HG03565 (cell line): ENCODE measurements at regions not wholly inside any gene's neighbourhood (a gene's known extent, or its start where the extent isn't known, plus 50 kb on each side); places are given as distances from the start of the nearest gene placed in this dataset.
"Not testable (repeated sequence)": the region's sequence is repeated elsewhere in the genome, so short reads cannot be mapped to it uniquely, and the experiment has no call there.

Experiments used
- ATAC-seq: cut with Tn5 transposase; IDR thresholded peaks from one replicate; pipeline ENCODE4 v1.9.1; 2021; ENCODE audit warnings: mild to moderate bottlenecking, moderate library complexity; ENCODE audit not compliant: unreplicated experiment

DNA sequence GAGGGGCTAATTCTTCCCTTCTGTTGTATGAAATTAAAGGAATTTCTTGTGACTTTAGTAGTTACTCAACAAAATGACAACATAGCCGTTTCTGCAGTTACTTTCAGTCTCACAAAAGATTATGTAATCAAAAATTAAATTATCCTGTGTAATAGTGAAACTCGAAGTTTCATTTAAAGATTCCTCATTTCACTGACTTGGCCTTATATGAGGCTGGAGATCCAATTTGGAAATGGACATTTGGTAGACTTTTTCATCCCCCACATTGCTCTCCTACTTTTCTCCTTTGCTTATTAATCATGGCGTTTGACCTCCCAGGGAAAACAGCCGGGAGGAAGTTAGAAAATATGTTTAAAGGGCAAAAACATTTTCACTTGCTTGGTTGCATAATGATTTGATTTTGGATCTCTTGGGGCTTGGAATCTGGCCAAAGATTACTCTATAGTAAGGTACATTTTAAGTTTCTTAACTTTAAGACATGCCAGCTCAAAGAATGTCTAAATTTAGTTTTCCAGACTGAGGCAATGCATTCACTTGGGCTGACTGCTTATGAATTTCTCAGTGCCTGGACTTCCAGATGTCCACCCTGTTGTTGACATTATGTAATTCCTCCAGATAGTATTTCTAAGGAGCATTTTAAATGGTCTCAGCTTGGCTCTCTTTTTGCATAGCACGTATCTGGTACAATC lies 1364.9 kb upstream of the MIR17HG start:
- ATAC-seq, result no peak

DNA sequence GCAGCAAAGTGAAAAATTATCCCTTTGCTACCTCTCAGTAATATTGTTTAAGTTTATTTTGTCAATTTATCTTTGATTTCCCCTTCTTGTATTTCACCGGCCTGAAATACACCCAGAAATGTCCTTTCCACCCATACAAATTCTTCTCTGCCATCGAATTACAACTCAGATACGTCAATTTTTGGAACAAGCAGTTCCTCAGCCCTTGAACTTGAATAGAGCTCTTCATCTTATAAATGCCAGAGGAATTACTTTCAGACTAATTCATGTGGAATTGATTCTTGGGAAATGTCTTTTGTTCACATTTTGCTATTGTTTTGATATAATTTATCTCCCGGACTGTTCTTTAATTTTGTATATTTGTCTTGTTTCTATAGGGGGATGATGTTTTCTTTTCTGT lies 1359.3 kb upstream of the MIR17HG start:
- ATAC-seq, result no peak

DNA sequence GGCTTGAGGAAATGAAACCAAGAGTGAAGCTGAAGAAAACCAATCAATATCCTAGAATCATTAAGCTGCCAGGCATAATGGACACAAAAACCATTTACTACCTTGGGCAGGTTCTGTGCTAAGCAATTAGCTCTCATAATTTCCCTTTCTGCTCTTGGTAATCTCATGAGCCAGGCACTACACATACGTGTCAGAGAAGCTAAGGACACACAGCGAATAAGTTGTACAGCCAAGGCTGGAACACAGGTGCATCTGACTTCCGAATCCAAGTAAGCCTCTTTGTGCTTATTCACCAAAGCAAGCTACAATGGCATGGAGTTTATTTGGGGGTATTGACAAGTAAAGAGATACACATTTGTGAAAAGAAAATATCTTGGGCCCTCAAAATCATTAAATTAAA lies 1343.9 kb upstream of the MIR17HG start:
- ATAC-seq, result no peak

DNA sequence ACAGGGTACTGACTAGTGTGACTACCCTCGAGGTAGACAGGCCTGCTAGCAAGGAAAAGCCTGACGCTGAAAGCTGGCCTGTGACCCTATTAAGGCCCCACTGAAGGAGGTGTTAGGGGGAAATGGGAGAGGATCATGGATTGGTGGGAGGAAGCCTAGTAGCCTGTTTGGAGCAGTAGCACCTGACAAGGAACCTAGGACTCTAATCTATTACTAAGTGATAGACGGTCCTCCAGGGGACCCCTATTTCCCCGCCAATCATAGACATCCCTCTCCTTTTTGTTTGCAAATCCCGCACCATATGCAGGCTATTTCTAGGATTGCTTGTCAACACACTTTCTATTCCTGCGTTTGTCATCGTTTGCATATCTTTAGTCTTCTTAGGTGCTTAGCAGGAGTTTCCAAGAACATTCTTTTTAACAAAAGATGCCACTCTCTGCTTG lies 1338.8 kb upstream of the MIR17HG start:
- ATAC-seq, result no peak

- ATAC-seq, result no peak
Observed at GRCh38 chr13:90014038-90014437, 1333.4 kb upstream of the MIR17HG start.

DNA sequence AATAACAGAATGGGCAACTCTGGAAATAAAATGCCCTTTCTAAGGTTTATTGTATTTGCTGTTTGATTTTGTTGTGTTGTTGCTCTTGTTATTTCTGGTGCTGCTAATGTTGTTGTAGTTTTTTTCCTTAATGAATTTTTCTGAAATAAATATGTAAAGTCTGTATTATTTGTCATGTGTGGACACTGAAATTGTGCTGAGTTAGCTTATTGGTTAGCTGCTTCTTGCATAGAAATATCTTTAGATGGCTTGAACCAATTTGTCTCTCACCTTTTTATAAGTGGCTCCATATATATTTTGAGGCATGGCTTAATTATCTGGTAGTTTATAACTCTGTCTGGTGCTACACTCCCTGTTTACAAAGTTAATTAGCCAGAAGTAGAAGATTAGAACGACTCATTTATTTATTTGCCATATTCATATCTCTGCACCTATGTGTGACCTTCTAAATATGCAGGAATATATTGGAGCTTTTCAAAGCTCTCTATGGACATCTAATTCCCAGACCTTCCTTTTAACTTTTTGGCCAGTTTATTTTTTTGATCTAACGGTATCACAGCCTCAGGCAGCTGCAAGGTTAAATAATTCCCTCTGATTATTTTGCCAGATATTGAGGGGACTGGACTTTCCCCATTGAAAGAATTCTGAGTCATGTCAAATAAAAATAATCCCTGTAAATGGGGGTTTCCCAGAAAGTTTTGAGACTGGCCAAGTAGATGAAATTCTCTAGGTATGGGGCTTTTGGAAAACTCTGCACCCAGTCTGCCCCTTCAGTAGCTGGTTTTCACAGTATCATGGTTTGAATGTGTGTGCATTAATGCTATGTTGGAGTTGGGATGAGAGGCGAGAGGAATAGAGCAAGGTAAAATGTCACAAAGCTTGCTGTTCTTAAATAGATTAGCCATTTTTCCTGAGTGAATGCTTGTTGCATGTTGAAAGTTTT lies 1331.7 kb upstream of the MIR17HG start:
- no peak for ATAC-seq

GRCh38 chr13:90016688-90017087 lies 1330.8 kb upstream of the MIR17HG start:
- no peak for ATAC-seq

GRCh38 chr13:90020536-90021070 lies 1326.9 kb upstream of the MIR17HG start:
- ATAC-seq, result no peak

- no peak for ATAC-seq
Observed at GRCh38 chr13:90027409-90027808, 1320.1 kb upstream of the MIR17HG start.

DNA sequence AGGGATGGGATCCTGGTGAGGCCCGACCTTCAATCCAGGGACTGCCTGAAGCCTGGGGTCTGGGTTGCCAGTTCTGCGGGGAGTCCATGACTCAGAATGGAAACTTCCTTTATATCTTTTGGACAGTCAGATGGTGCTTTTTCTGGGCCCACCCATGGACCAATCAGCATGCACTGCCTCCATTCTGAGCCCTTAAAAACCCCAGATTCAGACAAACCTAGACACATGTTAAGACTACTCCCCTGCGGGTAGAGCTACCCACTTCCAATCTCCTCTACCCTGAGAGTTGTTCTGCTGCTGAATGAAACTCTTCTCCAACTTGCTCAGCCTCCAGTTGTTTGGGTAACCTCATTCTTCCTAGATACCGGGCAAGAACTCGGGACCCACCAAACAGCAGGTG lies 1315.2 kb upstream of the MIR17HG start:
- ATAC-seq, result no peak

DNA sequence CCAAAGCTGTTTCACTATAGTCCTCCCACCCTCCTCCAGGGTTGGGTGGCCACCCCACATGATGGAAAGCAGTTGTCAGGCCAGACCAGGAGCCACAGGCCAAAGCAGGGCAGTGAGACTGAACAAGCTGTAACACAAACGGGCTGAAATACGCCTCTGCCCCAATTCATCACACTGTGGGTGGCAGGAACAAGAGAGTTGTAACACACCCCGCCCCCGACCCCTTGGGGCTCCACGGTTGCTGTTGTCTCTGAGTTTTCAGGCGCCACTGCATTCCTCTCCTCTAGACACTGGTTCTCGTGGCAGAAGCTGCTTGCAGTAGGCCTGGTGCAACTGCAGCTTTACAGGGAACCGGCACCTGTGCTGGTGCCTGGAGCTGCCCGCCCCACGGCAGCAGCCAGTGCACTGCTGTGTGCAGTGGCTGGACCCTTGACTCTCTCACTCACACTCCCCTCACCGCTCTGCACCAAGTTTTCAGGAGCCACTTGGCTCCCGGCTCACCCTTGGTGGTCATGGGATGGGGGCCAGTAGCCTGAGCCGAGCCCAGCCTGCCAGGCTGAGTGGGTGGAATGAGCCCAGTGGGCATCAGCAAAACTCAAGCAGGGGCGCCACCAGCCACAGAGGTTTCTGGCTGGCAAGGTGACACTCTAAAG lies 1314.5 kb upstream of the MIR17HG start:
- ATAC-seq, result no peak

DNA sequence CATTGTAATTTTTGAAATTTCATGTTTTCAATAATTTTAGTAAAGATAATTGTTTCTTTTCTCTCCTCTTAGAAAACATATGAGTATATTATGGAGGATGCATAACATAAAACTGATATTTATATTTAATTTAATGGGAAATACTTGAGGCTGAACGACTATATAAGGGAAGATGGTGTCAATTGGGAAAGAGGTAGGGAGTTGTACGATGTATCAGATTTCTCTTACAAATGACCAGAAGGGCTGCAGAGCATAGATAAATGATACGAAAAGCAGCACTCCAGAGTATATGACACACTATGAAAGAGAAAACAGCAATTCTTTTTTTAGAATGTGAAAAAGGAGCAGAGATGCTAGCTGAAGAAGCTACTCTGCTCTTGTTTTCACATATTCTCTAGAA lies 1308.0 kb upstream of the MIR17HG start:
- ATAC-seq, result no peak

DNA sequence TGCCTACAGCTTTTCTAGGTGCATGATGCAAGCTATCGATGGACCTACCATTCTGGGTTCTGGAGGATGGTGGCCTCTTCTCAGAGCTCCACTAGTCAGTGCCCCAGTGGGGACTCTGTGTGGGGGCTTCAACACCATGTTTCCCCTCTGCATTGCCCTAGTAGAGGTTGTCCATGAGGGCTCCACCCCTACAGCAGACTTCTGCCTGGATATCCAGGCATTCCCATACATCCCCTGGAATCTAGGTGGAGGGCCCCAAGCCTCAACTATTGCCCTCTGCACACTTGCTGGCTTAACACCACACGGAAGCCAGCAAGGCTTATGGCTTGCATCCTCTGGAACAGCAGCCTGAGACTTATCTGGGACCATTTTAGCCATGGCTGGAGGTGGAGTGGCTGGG lies 1299.9 kb upstream of the MIR17HG start:
- ATAC-seq, result no peak

DNA sequence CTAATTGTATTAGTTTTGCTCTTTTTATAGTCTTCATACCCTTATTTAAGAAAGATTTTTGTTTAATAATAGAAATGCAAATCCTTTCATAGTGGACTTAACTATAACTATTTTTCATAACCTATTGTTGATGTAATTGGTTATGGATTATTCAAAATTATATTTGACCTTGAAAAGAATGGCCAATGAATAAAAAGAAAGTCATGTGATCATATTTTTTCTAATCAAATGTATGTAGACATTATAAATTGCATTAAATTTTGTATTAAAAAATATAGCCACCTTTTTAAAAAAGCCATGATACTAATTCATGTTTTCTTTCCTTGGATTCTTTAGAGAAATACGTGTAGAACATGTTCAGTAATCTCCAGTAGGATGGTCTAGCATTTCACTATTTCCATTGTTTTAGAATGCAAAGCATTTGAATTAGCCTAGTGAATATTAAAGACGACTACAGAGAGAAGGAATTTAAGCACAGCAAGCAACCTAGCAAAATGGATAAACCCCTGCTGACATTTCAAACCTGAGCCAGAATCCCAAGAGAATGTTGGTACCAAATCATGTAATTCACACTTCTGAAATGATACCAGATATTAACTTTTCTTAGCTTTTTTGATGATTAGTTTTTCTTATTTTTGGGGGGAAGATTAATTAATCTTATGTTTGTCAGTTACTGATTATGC lies 1297.4 kb upstream of the MIR17HG start:
- no peak for ATAC-seq

DNA sequence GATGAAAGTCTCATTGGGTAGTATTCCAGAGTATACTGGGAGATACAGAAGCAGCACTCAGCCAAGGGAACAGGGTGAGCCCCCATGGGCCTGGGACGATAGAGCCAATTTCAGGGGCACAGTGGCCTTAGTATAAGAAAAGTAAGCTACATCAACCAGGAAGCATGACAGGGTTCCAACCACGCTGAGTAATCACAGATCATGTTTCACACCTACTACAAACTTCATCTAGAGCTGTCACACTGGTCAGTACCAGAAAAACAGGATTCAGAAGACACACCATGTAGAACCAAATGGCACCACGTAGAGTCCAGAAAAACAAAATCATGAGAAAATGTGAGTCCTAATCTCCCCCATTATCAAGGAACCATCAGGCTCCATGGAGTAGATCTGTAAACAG lies 1292.4 kb upstream of the MIR17HG start:
- no peak for ATAC-seq

DNA sequence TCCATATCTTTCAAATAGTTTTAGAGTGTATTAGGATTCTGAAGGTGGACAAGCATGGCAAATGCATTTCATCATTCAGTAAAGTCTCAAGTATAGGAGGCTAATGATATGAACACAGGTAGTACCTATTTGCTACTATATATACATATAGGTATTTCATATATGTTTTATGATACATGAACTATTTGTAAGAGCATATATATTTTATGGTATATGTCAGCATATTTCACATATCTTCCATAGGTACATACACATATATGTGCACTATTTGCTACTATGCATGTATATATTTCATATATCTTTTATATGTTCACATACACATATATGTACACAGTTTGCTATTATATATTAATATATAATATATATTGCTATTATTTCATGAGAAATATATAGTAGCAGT lies 1291.7 kb upstream of the MIR17HG start:
- no peak for ATAC-seq

GRCh38 chr13:90064226-90064625 lies 1283.3 kb upstream of the MIR17HG start:
- not testable (repeated sequence) for ATAC-seq

GRCh38 chr13:90068658-90069057 lies 1278.8 kb upstream of the MIR17HG start:
- ATAC-seq, result no peak

DNA sequence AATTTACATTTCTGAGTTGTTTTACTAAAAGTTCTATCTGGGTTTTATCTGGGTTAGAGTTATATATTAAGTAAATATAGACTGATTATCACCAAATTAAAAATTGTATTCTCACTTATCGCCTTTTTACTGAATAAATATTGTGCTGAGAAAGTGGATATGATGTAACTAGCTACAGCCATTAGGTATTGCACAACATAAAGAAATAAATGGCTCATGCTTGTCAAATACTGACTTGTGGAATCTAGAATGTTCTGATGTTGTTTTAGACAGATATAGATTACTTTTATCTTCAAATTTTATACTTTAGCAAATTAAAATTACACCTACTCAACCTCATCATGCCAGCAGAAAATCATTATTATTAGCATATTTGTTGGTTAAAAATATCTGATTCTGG lies 1277.1 kb upstream of the MIR17HG start:
- no peak for ATAC-seq

DNA sequence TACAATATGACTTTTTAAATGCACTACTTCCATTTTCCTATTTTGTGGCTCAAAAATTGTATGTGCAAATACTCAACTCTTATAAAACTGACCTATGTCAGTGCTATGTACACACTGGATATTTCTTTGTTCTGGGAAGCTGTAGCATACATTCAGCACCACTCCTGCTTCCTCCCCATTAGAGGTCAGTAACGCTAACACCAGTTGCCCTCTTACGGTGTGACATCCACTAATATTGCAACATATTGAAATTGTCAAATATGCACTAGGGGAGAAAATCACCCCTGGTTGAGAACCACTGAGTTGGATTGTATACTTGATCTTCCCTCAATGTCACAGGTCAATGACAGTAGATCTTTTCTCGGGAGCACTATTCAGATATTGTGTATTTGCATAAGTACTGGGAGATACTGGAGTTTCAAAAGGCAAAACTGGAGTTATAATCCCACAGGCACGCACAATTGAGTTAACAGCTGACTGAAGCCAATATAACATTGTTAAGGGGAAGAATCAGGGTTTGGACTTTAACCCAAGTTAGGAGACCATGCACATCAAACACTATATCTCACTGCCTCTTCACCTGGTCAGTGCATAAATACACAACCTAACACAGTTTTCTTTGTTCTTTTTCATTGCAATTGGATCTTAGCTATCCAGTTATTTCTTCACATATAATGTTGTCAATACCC lies 1276.5 kb upstream of the MIR17HG start:
- no peak for ATAC-seq
